GM12878 (cell line): ENCODE measurements at regions not wholly inside any gene's neighbourhood (a gene's known extent, or its start where the extent isn't known, plus 50 kb on each side); places are given as distances from the start of the nearest gene placed in this dataset.

Experiments
- PRDM15 ChIP-seq: fragments of 450-650 bp; formaldehyde crosslinking; IDR thresholded peaks from 2 replicates; pipeline ENCODE4 v1.4.0; 2020; ENCODE audit warnings: mild to moderate bottlenecking, moderate library complexity
- ZBED1 ChIP-seq: IDR thresholded peaks from 2 replicates; pipeline ENCODE4 v1.6.1; 2016; ENCODE audit warnings: borderline replicate concordance
- TF ChIP-seq, protein P1 (sequence below): fragments of 450-650 bp; formaldehyde crosslinking; IDR thresholded peaks from 2 replicates; pipeline ENCODE4 v1.5.0; 2022; ENCODE audit warnings: mild to moderate bottlenecking, missing genetic modification characterization

DNA sequence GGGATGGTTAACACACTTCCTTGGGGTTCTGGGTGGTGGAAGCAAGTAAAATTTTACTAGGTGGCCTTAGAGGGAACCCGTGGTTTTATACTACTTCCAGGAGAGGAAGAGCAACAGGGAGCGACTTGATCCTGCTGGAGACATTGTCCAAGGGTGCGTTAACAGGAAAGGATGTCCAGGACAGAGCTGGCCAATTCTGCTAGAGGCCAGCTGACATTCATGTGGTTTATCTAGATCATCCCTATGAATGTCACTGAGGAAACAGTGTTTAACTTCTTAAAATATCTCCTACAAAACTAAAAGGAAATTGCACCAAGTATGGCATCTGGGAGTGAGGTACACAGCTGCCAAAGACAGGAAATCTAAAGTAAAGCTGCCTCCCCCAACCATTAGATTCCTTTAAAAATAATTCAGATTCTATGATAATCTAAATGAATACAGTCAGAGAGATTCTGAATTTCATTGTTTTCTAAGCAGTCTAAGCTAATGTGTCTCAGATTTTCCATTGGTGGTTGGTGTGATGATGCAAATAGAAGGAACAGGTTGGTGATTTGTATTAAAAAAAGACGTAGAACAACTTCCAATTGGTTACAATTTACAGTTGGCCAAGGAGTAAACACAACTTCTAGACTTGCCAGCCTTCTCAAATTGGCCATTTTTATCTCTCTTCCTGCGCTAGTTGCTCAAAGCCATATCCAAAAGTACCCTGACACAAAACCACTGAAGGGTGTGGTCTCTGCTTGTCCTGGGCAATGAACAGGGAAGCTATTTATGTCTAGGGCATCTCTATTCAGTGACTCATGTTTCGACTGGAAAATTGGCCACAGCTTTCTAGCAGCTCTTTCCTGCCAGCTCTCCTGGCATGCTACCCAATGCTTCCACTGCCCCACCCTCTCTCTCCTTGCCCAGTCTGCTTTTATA is 574.7 kb upstream of the MEF2C start (continued):
- TF ChIP-seq, protein P1, sequence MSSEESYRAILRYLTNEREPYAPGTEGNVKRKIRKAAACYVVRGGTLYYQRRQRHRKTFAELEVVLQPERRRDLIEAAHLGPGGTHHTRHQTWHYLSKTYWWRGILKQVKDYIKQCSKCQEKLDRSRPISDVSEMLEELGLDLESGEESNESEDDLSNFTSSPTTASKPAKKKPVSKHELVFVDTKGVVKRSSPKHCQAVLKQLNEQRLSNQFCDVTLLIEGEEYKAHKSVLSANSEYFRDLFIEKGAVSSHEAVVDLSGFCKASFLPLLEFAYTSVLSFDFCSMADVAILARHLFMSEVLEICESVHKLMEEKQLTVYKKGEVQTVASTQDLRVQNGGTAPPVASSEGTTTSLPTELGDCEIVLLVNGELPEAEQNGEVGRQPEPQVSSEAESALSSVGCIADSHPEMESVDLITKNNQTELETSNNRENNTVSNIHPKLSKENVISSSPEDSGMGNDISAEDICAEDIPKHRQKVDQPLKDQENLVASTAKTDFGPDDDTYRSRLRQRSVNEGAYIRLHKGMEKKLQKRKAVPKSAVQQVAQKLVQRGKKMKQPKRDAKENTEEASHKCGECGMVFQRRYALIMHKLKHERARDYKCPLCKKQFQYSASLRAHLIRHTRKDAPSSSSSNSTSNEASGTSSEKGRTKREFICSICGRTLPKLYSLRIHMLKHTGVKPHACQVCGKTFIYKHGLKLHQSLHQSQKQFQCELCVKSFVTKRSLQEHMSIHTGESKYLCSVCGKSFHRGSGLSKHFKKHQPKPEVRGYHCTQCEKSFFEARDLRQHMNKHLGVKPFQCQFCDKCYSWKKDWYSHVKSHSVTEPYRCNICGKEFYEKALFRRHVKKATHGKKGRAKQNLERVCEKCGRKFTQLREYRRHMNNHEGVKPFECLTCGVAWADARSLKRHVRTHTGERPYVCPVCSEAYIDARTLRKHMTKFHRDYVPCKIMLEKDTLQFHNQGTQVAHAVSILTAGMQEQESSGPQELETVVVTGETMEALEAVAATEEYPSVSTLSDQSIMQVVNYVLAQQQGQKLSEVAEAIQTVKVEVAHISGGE (CRISPR knock-in tag) = no peak
- no peak for TF ChIP-seq ZBED1
- TF ChIP-seq PRDM15 (CRISPR knock-in tag) = no peak
